OCI-LY3 (cell line): ENCODE measurements at regions not wholly inside any gene's neighbourhood (a gene's known extent, or its start where the extent isn't known, plus 50 kb on each side); places are given as distances from the start of the nearest gene placed in this dataset.

Experiments used
- H2AFZ ChIP-seq: fragments of 200-600, 300-600 bp; shearing (Covaris generic); 2 replicates; pipeline ENCODE4 v1.6.0; 2014; ENCODE audit warnings: antibody characterized with exemption, low read depth, low read length
- H3K27ac ChIP-seq: fragments of 200-600, 300-600 bp; sonication (generic); 2 replicates; pipeline ENCODE4 v1.5.1; 2014; ENCODE audit warnings: mild to moderate bottlenecking, low read length, moderate library complexity, mixed read lengths
- H3K27me3 ChIP-seq: fragments of 200-600, 300-600 bp; sonication (generic); 2 replicates; pipeline ENCODE4 v1.6.1; 2014; ENCODE audit warnings: low read depth, low read length, mixed read lengths
- H3K36me3 ChIP-seq: fragments of 200-600, 300-600 bp; sonication (generic); replicated peaks from 2 replicates; pipeline ENCODE3; 2014; ENCODE audit warnings: low read depth, low read length, mixed read lengths
- H3K4me1 ChIP-seq: fragments of 300-600, 200-600 bp; sonication (generic); 2 replicates; pipeline ENCODE4 v1.6.1; 2014; ENCODE audit warnings: low read length, mixed read lengths
- H3K4me2 ChIP-seq: fragments of 200-600, 300-600 bp; sonication (generic); 2 replicates; pipeline ENCODE4 v1.6.1; 2014; ENCODE audit warnings: low read length, mixed read lengths
- H3K4me3 ChIP-seq: fragments of 300-600, 200-600 bp; sonication (generic); 2 replicates; pipeline ENCODE4 v1.5.1; 2014; ENCODE audit warnings: antibody characterized with exemption, mild to moderate bottlenecking, low read length, moderate library complexity
- H3K79me2 ChIP-seq: fragments of 300-600, 200-600 bp; shearing (Covaris generic); 2 replicates; pipeline ENCODE4 v1.6.1; 2014; ENCODE audit warnings: mild to moderate bottlenecking, low read length, mixed read lengths
- H3K9ac ChIP-seq: fragments of 300-600, 200-600 bp; shearing (Covaris generic); 2 replicates; pipeline ENCODE4 v1.6.0; 2014; ENCODE audit warnings: mild to moderate bottlenecking, low read length, moderate library complexity
- H3K9me3 ChIP-seq: fragments of 200-600, 300-600 bp; shearing (Covaris generic); 2 replicates; pipeline ENCODE4 v1.6.1; 2014; ENCODE audit warnings: low read length, mixed read lengths; ENCODE audit not compliant: insufficient read depth
- H4K20me1 ChIP-seq: fragments of 200-600, 300-600 bp; sonication (generic); 2 replicates; pipeline ENCODE4 v1.6.1; 2016; ENCODE audit warnings: low read length, mixed read lengths; ENCODE audit not compliant: insufficient read depth
- EZH2phosphoT487 ChIP-seq: fragments of 200-600 bp; shearing (Covaris generic); IDR thresholded peaks from 2 replicates; pipeline ENCODE4 v1.6.1; 2018; ENCODE audit warnings: antibody characterized with exemption, mixed run types, low read depth
- TF ChIP-seq, protein P1 (sequence below): fragments of 200-600, 300-600 bp; sonication (generic); IDR thresholded peaks from 2 replicates; pipeline ENCODE4 v1.5.1; 2014; ENCODE audit warnings: antibody characterized with exemption, low read length, low read depth

DNA sequence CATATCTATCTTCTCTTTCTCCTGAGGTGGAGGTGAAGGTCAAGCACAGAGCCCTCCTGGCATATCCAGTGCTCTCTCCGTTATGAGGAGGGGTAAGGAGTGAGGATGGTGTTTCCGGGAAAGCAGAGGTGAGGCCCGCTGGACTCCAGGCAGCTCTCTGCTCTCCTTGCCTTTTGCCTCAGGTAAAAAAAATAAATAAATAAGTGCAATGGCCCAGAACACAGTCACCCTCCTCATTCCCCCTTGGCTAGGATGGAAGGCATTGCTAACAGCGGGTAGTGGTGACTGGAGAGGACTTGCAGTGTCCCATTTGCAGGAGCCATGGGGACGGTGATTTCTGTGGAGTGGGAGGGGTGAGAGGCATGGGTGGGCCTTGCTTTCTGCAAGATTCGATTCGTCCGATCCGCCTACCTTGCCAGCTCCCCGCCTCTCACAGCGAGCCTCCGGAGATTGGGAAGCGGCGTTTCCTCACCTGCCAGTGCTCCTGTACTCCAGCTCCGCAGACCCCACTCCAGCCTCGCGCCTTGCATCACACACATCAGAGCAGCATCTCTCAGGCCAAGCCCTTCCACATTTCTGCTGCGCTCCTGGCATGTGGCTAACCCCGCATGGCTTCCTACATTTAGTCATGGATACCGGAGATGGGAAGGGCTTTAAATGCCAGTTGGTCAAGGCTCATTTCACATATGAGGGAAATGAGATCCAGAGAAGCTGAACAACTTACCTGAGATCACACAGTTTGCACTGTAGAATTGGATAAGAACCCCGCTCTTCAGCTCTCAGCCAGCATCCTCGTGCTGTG lies 155.2 kb downstream of the VAPA start:
- no peak overlapping the region for H3K9ac ChIP-seq
- TF ChIP-seq, protein P1, sequence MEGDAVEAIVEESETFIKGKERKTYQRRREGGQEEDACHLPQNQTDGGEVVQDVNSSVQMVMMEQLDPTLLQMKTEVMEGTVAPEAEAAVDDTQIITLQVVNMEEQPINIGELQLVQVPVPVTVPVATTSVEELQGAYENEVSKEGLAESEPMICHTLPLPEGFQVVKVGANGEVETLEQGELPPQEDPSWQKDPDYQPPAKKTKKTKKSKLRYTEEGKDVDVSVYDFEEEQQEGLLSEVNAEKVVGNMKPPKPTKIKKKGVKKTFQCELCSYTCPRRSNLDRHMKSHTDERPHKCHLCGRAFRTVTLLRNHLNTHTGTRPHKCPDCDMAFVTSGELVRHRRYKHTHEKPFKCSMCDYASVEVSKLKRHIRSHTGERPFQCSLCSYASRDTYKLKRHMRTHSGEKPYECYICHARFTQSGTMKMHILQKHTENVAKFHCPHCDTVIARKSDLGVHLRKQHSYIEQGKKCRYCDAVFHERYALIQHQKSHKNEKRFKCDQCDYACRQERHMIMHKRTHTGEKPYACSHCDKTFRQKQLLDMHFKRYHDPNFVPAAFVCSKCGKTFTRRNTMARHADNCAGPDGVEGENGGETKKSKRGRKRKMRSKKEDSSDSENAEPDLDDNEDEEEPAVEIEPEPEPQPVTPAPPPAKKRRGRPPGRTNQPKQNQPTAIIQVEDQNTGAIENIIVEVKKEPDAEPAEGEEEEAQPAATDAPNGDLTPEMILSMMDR = no peak
- TF ChIP-seq EZH2phosphoT487 = no peak
- H3K36me3 ChIP-seq = no peaks in the 10 kb centered on the region
- H3K4me2 ChIP-seq = no peak overlapping the region
- H3K79me2 ChIP-seq = no peaks in the 10 kb centered on the region
- no peak overlapping the region for H2AFZ ChIP-seq
- H3K27me3 ChIP-seq = peaks cover 3% of the 10 kb centered on the region; the same call in 1 of the 2 replicates
- H4K20me1 ChIP-seq = no peaks in the 10 kb centered on the region
- H3K4me3 ChIP-seq = no peak overlapping the region
- no peaks in the 10 kb centered on the region for H3K4me1 ChIP-seq
- H3K9me3 ChIP-seq = no peaks in the 10 kb centered on the region
- no peak overlapping the region for H3K27ac ChIP-seq

GRCh38 chr18:10070561-10071000 lies 156.8 kb downstream of the VAPA start:
- Histone ChIP-seq H3K4me3 (no peak overlapping the region), H3K4me1 (no peaks in the 10 kb centered on the region), H3K9me3 (no peaks in the 10 kb centered on the region), H2AFZ (no peak overlapping the region), H3K9ac (no peak overlapping the region), H3K4me2 (no peak overlapping the region), H3K79me2 (no peaks in the 10 kb centered on the region), H3K27me3 (peaks cover 8% of the 10 kb centered on the region; the same call in 1 of the 2 replicates), H3K36me3 (no peaks in the 10 kb centered on the region), H4K20me1 (no peaks in the 10 kb centered on the region), H3K27ac (no peak overlapping the region)
- TF ChIP-seq, protein P1 = no peak
- TF ChIP-seq EZH2phosphoT487 = no peak

DNA sequence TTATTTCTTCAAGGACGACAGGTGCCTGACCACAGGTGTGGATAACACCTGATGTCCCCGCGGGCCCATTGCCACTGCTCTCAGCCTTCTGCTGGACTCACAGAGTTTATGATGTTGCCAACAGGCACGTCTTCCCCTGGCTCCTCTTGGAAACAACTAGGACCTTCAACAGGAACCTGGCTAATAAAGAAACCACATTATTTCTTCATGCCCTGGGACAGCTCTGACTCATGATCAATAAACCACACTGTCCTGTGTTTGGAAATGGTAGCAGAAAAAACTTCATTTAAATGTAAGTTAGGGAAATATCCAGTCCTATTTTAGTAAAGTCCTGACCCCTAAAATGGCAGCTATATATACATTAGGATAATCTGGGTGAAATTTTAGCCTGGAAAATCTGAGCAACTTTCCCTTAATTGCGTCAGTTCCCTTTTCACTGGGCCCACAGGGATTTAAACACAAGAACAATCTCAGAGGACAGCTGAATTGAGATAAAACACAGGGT lies 158.9 kb downstream of the VAPA start:
- Histone ChIP-seq H3K36me3 (no peaks in the 10 kb centered on the region), H3K27ac (no peak overlapping the region), H3K9ac (no peak overlapping the region), H3K4me3 (no peak overlapping the region), H3K4me1 (no peaks in the 10 kb centered on the region), H2AFZ (no peak overlapping the region), H3K27me3 (peaks cover 8% of the 10 kb centered on the region; the same call in 1 of the 2 replicates), H3K4me2 (no peak overlapping the region), H3K79me2 (no peaks in the 10 kb centered on the region), H4K20me1 (no peaks in the 10 kb centered on the region), H3K9me3 (no peaks in the 10 kb centered on the region)
- TF ChIP-seq, protein P1 = no peak
- TF ChIP-seq EZH2phosphoT487 = no peak

GRCh38 chr18:10074110-10074509 lies 160.3 kb downstream of the VAPA start:
- no peaks in the 10 kb centered on the region for H3K79me2 ChIP-seq
- H3K4me3 ChIP-seq = no peak overlapping the region
- no peak overlapping the region for H3K4me2 ChIP-seq
- no peaks in the 10 kb centered on the region for H3K9me3 ChIP-seq
- H3K4me1 ChIP-seq = no peaks in the 10 kb centered on the region
- H3K27me3 ChIP-seq = peaks cover 8% of the 10 kb centered on the region; the same call in 1 of the 2 replicates
- TF ChIP-seq EZH2phosphoT487 = no peak
- TF ChIP-seq, protein P1 = no peak
- no peaks in the 10 kb centered on the region for H3K36me3 ChIP-seq
- no peak overlapping the region for H2AFZ ChIP-seq
- H4K20me1 ChIP-seq = no peaks in the 10 kb centered on the region
- no peak overlapping the region for H3K9ac ChIP-seq
- H3K27ac ChIP-seq = no peak overlapping the region
